H1 (cell line): ENCODE measurements at regions not wholly inside any gene's neighbourhood (a gene's known extent, or its start where the extent isn't known, plus 50 kb on each side); places are given as distances from the start of the nearest gene placed in this dataset.
"Not testable (repeated sequence)": the region's sequence is repeated elsewhere in the genome, so short reads cannot be mapped to it uniquely, and the experiment has no call there.

Experiments
- CTCF ChIA-PET: fragments of 300-600 bp; sonication (Branson Sonifier 250); formaldehyde crosslinking; loops from one replicate; lab custom pipeline; 2021; ENCODE audit not compliant: partially characterized antibody; lab: Charles Lee
- POLR2A ChIA-PET: fragments of 300-600 bp; sonication (Branson Sonifier 250); formaldehyde crosslinking; loops from one replicate; lab custom pipeline; 2021; ENCODE audit warnings: inconsistent platforms; ENCODE audit not compliant: partially characterized antibody; lab: Charles Lee
- DNase-seq, 2 experiments: peaks; one replicate each; pipeline versions ENCODE4 v3.0.0 to v3.0.0-alpha.2; 2010 to 2022; ENCODE audit warnings: low spot score in 2 of 2, low read depth in 1 of 2, mixed read lengths in 1 of 2
- FAIRE-seq: peaks from 2 replicates; lab custom pipeline; 2011; peaks lifted over from hg19 to GRCh38; lab: Jason Lieb, UNC
- H2AFZ ChIP-seq: 2 replicates; pipeline ENCODE4 v1.8.1; 2012; ENCODE audit warnings: low read length, inconsistent platforms
- H2AK5ac ChIP-seq: 2 replicates; pipeline ENCODE4 v1.6.1; 2013; ENCODE audit warnings: low read depth, low read length
- H2BK120ac ChIP-seq: replicated peaks from 2 replicates; pipeline ENCODE3; 2013; ENCODE audit warnings: low read depth, low read length, inconsistent platforms
- H2BK12ac ChIP-seq: 2 replicates; pipeline ENCODE4 v1.6.1; 2013; ENCODE audit warnings: low read depth, low read length
- H2BK15ac ChIP-seq: 2 replicates; pipeline ENCODE4 v1.6.1; 2013; ENCODE audit warnings: low read length
- H2BK20ac ChIP-seq: 2 replicates; pipeline ENCODE4 v1.6.1; 2013; ENCODE audit warnings: low read length
- H2BK5ac ChIP-seq: 2 replicates; pipeline ENCODE4 v1.6.1; 2013; ENCODE audit warnings: low read depth, low read length
- H3K14ac ChIP-seq: 2 replicates; pipeline ENCODE4 v1.6.1; 2013; ENCODE audit warnings: inconsistent platforms; ENCODE audit not compliant: insufficient read length
- H3K18ac ChIP-seq: 2 replicates; pipeline ENCODE4 v1.6.1; 2013; ENCODE audit warnings: low read length; ENCODE audit errors: extremely low read depth
- H3K23ac ChIP-seq: 2 replicates; pipeline ENCODE4 v1.6.1; 2013; ENCODE audit warnings: inconsistent platforms; ENCODE audit not compliant: insufficient read length
- H3K23me2 ChIP-seq: 2 replicates; pipeline ENCODE4 v1.6.1; 2013; ENCODE audit warnings: low read depth, low read length
- H3K27ac ChIP-seq: 2 replicates; pipeline ENCODE4 v1.6.1; 2011; ENCODE audit warnings: low read depth, low read length, inconsistent platforms
- H3K27me3 ChIP-seq, 4 experiments: replicated peaks in 1 of 4; 1 replicate in 1 of 4; 2 replicates in 3 of 4; pipeline versions ENCODE4 v1.6.1 to v1.8.1; 2011 to 2013; ENCODE audit warnings: low read length in 3 of 4, mild to moderate bottlenecking in 3 of 4, inconsistent platforms in 2 of 4, mixed read lengths in 2 of 4, moderate library complexity in 1 of 4; ENCODE audit not compliant: control insufficient read depth in 3 of 4, insufficient read depth in 3 of 4; ENCODE audit errors: extremely low read depth in 1 of 4
- H3K36me3 ChIP-seq, 4 experiments: 2 replicates each; pipeline versions ENCODE4 v1.6.1 to v1.8.1; 2011 to 2013; ENCODE audit warnings: mild to moderate bottlenecking in 4 of 4, low read length in 3 of 4, moderate library complexity in 2 of 4, control low read depth in 1 of 4, inconsistent platforms in 1 of 4; ENCODE audit not compliant: insufficient read depth in 4 of 4, control insufficient read depth in 2 of 4
- H3K4ac ChIP-seq: replicated peaks from 2 replicates; pipeline ENCODE3; 2013; ENCODE audit warnings: low read length, low read depth, mixed read lengths, inconsistent platforms; ENCODE audit not compliant: insufficient read length
- H3K4me1 ChIP-seq, 4 experiments: replicated peaks in 1 of 4; 1 replicate in 1 of 4; 2 replicates in 3 of 4; pipeline versions ENCODE4 v1.6.1 to v1.8.1; 2011 to 2013; ENCODE audit warnings: low read length in 3 of 4, inconsistent platforms in 2 of 4, mixed read lengths in 1 of 4; ENCODE audit not compliant: insufficient read depth in 4 of 4, control insufficient read depth in 3 of 4
- H3K4me2 ChIP-seq, 2 experiments: 2 replicates each; pipeline versions ENCODE4 v1.6.1 to v1.8.1; 2011 to 2013; ENCODE audit warnings: low read depth in 2 of 2, low read length in 2 of 2, control low read depth in 1 of 2, inconsistent platforms in 1 of 2, mild to moderate bottlenecking in 1 of 2; ENCODE audit not compliant: insufficient read depth in 1 of 2
- H3K4me3 ChIP-seq, 4 experiments: fragments of 200-600, 300-600 bp in 1 of 4; sonication (generic), shearing (Covaris generic), sonication (Bioruptor Twin) in 1 of 4; 2 replicates each; pipeline versions ENCODE4 v1.5.1 to v1.8.1; 2011 to 2016; ENCODE audit warnings: low read length in 4 of 4, low read depth in 3 of 4, control low read depth in 2 of 4, inconsistent platforms in 2 of 4, mild to moderate bottlenecking in 2 of 4, mixed read lengths in 1 of 4, moderate library complexity in 1 of 4; ENCODE audit not compliant: insufficient read depth in 2 of 4; ENCODE audit errors: extremely low read depth in 1 of 4
- H3K56ac ChIP-seq: replicated peaks from 2 replicates; pipeline ENCODE3; 2013; ENCODE audit warnings: low read depth, mild to moderate bottlenecking, mixed read lengths, low read length, inconsistent platforms; ENCODE audit not compliant: insufficient read length
- H3K79me1 ChIP-seq: 2 replicates; pipeline ENCODE4 v1.6.1; 2013; ENCODE audit warnings: low read depth, low read length, control low read depth
- H3K79me2 ChIP-seq, 2 experiments: 2 replicates each; pipeline versions ENCODE4 v1.6.1 to v1.8.1; 2012 to 2013; ENCODE audit warnings: low read length in 2 of 2, mild to moderate bottlenecking in 2 of 2, inconsistent platforms in 1 of 2; ENCODE audit not compliant: insufficient read depth in 2 of 2, control insufficient read depth in 1 of 2
- H3K9ac ChIP-seq, 4 experiments: replicated peaks in 1 of 4; 1 replicate in 1 of 4; 2 replicates in 3 of 4; pipeline versions ENCODE4 v1.6.1 to v1.8.1; 2011 to 2013; ENCODE audit warnings: low read depth in 3 of 4, low read length in 3 of 4, control low read depth in 2 of 4, mild to moderate bottlenecking in 2 of 4, moderate library complexity in 2 of 4, inconsistent platforms in 1 of 4; ENCODE audit errors: extremely low read depth in 1 of 4
- H3K9me3 ChIP-seq, 2 experiments: 2 replicates each; pipeline versions ENCODE4 v1.6.1 to v1.8.1; 2012 to 2013; ENCODE audit warnings: mild to moderate bottlenecking in 2 of 2, moderate library complexity in 2 of 2, control low read depth in 1 of 2, inconsistent platforms in 1 of 2, low read depth in 1 of 2, low read length in 1 of 2, mixed read lengths in 1 of 2; ENCODE audit not compliant: insufficient read depth in 2 of 2
- H4K20me1 ChIP-seq, 2 experiments: replicated peaks in 1 of 2; 2 replicates each; pipeline versions ENCODE3 to v1.8.1; 2011 to 2013; ENCODE audit warnings: inconsistent platforms in 2 of 2, low read length in 2 of 2, mild to moderate bottlenecking in 1 of 2; ENCODE audit not compliant: insufficient read depth in 2 of 2, control insufficient read depth in 1 of 2
- H4K5ac ChIP-seq: 2 replicates; pipeline ENCODE4 v1.6.1; 2013; ENCODE audit warnings: low read length, low read depth, mixed read lengths, inconsistent platforms; ENCODE audit not compliant: insufficient read length
- H4K8ac ChIP-seq: 2 replicates; pipeline ENCODE4 v1.8.0; 2013; ENCODE audit warnings: mild to moderate bottlenecking, moderate library complexity, low read length, inconsistent platforms; ENCODE audit not compliant: insufficient read depth; ENCODE audit errors: extremely low read depth
- H4K91ac ChIP-seq: replicated peaks from 2 replicates; pipeline ENCODE3; 2013; ENCODE audit warnings: low read length, mixed read lengths, inconsistent platforms; ENCODE audit not compliant: insufficient read length
- WGBS, 2 experiments: shearing (Covaris generic) in 1 of 2; methylation state at CpG; one replicate each; pipeline versions ENCODE4 v1.1.6 to v1.1.7; 2013 to 2015; ENCODE audit warnings: low lambda C conversion rate in 2 of 2, mixed read lengths in 2 of 2, inconsistent platforms in 1 of 2, low coverage in 1 of 2, missing lambda C conversion rate in 1 of 2; ENCODE audit not compliant: insufficient replicate concordance in 2 of 2, insufficient coverage in 1 of 2, insufficient read length in 1 of 2; ENCODE audit errors: extremely low coverage in 1 of 2, missing lambda C conversion rate in 1 of 2; 5-methylcytosine and 5-hydroxymethylcytosine counted together

GRCh38 chr6:139726272-139726671 is 351.8 kb upstream of the CITED2 start:
- H4K20me1 ChIP-seq, H3K79me2 ChIP-seq, POLR2A ChIA-PET, H2BK20ac ChIP-seq, H3K56ac ChIP-seq, H2AK5ac ChIP-seq, H3K4me3 ChIP-seq, CTCF ChIA-PET, H3K4me2 ChIP-seq, FAIRE-seq, H2AFZ ChIP-seq, H3K27me3 ChIP-seq, H3K79me1 ChIP-seq, H3K9me3 ChIP-seq, H3K18ac ChIP-seq, H2BK5ac ChIP-seq, H3K9ac ChIP-seq, H3K23me2 ChIP-seq, H3K4ac ChIP-seq, H4K91ac ChIP-seq, H3K23ac ChIP-seq, H2BK120ac ChIP-seq, H4K8ac ChIP-seq, H2BK15ac ChIP-seq, H4K5ac ChIP-seq, H3K27ac ChIP-seq, H3K14ac ChIP-seq, DNase-seq, H3K36me3 ChIP-seq, H2BK12ac ChIP-seq, H3K4me1 ChIP-seq: not testable (repeated sequence)
- WGBS, 2 experiments = 94% methylated on average over 10 of the region's 23 CpGs; no CpG with 5 or more reads in 1 of the 2 experiments
